GM19099 (cell line): ENCODE measurements at regions not wholly inside any gene's neighbourhood (a gene's known extent, or its start where the extent isn't known, plus 50 kb on each side); places are given as distances from the start of the nearest gene placed in this dataset.

Source experiments
- POLR2A ChIP-seq: IDR thresholded peaks from 3 replicates; pipeline ENCODE4 v1.6.1; 2011; ENCODE audit warnings: low read depth; ENCODE audit not compliant: insufficient read length; ENCODE audit errors: extremely low read depth

- no peak for TF ChIP-seq POLR2A
These were observed 57.8 kb downstream of the OR2B2 start for GRCh38 chr6:27854421-27854820.

GRCh38 chr6:27851440-27851839, 60.8 kb downstream of the OR2B2 start:
- no peak for TF ChIP-seq POLR2A

GRCh38 chr6:27847706-27848105, 64.5 kb downstream of the OR2B2 start:
- no peak for TF ChIP-seq POLR2A

- no peak for TF ChIP-seq POLR2A
These were observed 71.6 kb downstream of the OR2B2 start for GRCh38 chr6:27840572-27840971.

GRCh38 chr6:27839626-27840475, 72.3 kb downstream of the OR2B2 start:
- no peak for TF ChIP-seq POLR2A

- TF ChIP-seq POLR2A: no peak
These were observed 73.1 kb downstream of the OR2B2 start for GRCh38 chr6:27838945-27839625.

- peak; percentile 85 for TF ChIP-seq POLR2A
These were observed 73.9 kb downstream of the OR2B2 start for GRCh38 chr6:27838058-27838944.

- no peak for TF ChIP-seq POLR2A
These were observed 74.6 kb downstream of the OR2B2 start for GRCh38 chr6:27837625-27838057.

- TF ChIP-seq POLR2A: peak; percentile 61
These were observed 75.2 kb downstream of the OR2B2 start for GRCh38 chr6:27836783-27837624.

- TF ChIP-seq POLR2A: no peak
These were observed 75.9 kb downstream of the OR2B2 start for GRCh38 chr6:27836141-27836782.

- TF ChIP-seq POLR2A: no peak
These were observed 77.2 kb downstream of the OR2B2 start for GRCh38 chr6:27834879-27835549.

GRCh38 chr6:27834384-27834783, 77.8 kb downstream of the OR2B2 start:
- no peak for TF ChIP-seq POLR2A

- peak; percentile 44 for TF ChIP-seq POLR2A
These were observed 80.6 kb downstream of the OR2B2 start for GRCh38 chr6:27831434-27832081.
